ENCODE measurements at regions not wholly inside any gene's neighbourhood (a gene's known extent, or its start where the extent isn't known, plus 50 kb on each side); places are given as distances from the start of the nearest gene placed in this dataset.

GRCh38 chr2:126496493-126496892 is 159.5 kb upstream of the GYPC start:
- H3K4me1 ChIP-seq (ENCODE audit: insufficient read depth, low read length, poor library complexity, severe bottlenecking), result no peaks in the 10 kb centered on the region
- TF ChIP-seq EZH2 (IDR thresholded peaks at IDR 0.05; ENCODE audit: borderline replicate concordance, low read depth, low read length, poor library complexity, severe bottlenecking) (no peak), CTCF (conservative IDR thresholded peaks at IDR 0.05; ENCODE audit: low read depth, low read length) (no peak)
- no TSS peak for BruUV-seq (replicated peaks)
- no peak overlapping the region for H3K27ac ChIP-seq (ENCODE audit: low read depth, low read length, poor library complexity, severe bottlenecking)
- H3K27me3 ChIP-seq (replicated peaks; ENCODE audit: insufficient read depth, low read depth, low read length, poor library complexity), result no peaks in the 10 kb centered on the region
- no peaks in the 10 kb centered on the region for H3K9me3 ChIP-seq (ENCODE audit: low read depth, low read length, poor library complexity, severe bottlenecking)
- H3K36me3 ChIP-seq (ENCODE audit: insufficient read depth, low read length, poor library complexity, severe bottlenecking), result no peaks in the 10 kb centered on the region
- no peak for DNase-seq (ENCODE audit: low spot score)
- H3K4me3 ChIP-seq (ENCODE audit: low read depth, low read length, poor library complexity, severe bottlenecking), result no peak overlapping the region
- ChIA-PET POLR2A (ENCODE audit: low non-redundant PET) (no interaction called here), CTCF (no interaction called here)
- intact Hi-C loops (cut with micrococcal nuclease; ENCODE audit: unreplicated experiment), result no loop called here

GRCh38 chr2:126503476-126503875 is 152.5 kb upstream of the GYPC start:
- TF ChIP-seq CTCF (conservative IDR thresholded peaks at IDR 0.05; ENCODE audit: low read depth, low read length) (no peak), EZH2 (IDR thresholded peaks at IDR 0.05; ENCODE audit: borderline replicate concordance, low read depth, low read length, poor library complexity, severe bottlenecking) (no peak)
- H3K36me3 ChIP-seq (ENCODE audit: insufficient read depth, low read length, poor library complexity, severe bottlenecking), result no peaks in the 10 kb centered on the region
- no peaks in the 10 kb centered on the region for H3K4me1 ChIP-seq (ENCODE audit: insufficient read depth, low read length, poor library complexity, severe bottlenecking)
- H3K9me3 ChIP-seq (ENCODE audit: low read depth, low read length, poor library complexity, severe bottlenecking), result no peaks in the 10 kb centered on the region
- POLR2A ChIA-PET (ENCODE audit: low non-redundant PET), result no interaction called here
- H3K27ac ChIP-seq (ENCODE audit: low read depth, low read length, poor library complexity, severe bottlenecking), result no peak overlapping the region
- CTCF ChIA-PET, result no interaction called here
- DNase-seq (ENCODE audit: low spot score), result no peak
- BruUV-seq (replicated peaks), result no TSS peak
- intact Hi-C loops (cut with micrococcal nuclease; ENCODE audit: unreplicated experiment), result no loop called here
- H3K27me3 ChIP-seq (replicated peaks; ENCODE audit: insufficient read depth, low read depth, low read length, poor library complexity), result no peaks in the 10 kb centered on the region
- no peak overlapping the region for H3K4me3 ChIP-seq (ENCODE audit: low read depth, low read length, poor library complexity, severe bottlenecking)

- no peaks in the 10 kb centered on the region for H3K27me3 ChIP-seq (replicated peaks; ENCODE audit: insufficient read depth, low read depth, low read length, poor library complexity)
- ChIA-PET CTCF (no interaction called here), POLR2A (ENCODE audit: low non-redundant PET) (no interaction called here)
- intact Hi-C loops (cut with micrococcal nuclease; ENCODE audit: unreplicated experiment), result no loop called here
- no peaks in the 10 kb centered on the region for H3K36me3 ChIP-seq (ENCODE audit: insufficient read depth, low read length, poor library complexity, severe bottlenecking)
- no peak overlapping the region for H3K27ac ChIP-seq (ENCODE audit: low read depth, low read length, poor library complexity, severe bottlenecking)
- no peak for TF ChIP-seq CTCF (conservative IDR thresholded peaks at IDR 0.05; ENCODE audit: low read depth, low read length)
- no peak for TF ChIP-seq EZH2 (IDR thresholded peaks at IDR 0.05; ENCODE audit: borderline replicate concordance, low read depth, low read length, poor library complexity, severe bottlenecking)
- BruUV-seq (replicated peaks), result no TSS peak
- no peak for DNase-seq (ENCODE audit: low spot score)
- H3K9me3 ChIP-seq (ENCODE audit: low read depth, low read length, poor library complexity, severe bottlenecking), result no peaks in the 10 kb centered on the region
- H3K4me1 ChIP-seq (ENCODE audit: insufficient read depth, low read length, poor library complexity, severe bottlenecking), result no peaks in the 10 kb centered on the region
- no peak overlapping the region for H3K4me3 ChIP-seq (ENCODE audit: low read depth, low read length, poor library complexity, severe bottlenecking)
Measured at GRCh38 chr2:126504949-126505348, 151.0 kb upstream of the GYPC start.
